Bronchial epithelial cell (primary cell): ENCODE measurements at regions not wholly inside any gene's neighbourhood (a gene's known extent, or its start where the extent isn't known, plus 50 kb on each side); places are given as distances from the start of the nearest gene placed in this dataset.

Experiments used
- DNase-seq: peaks from one replicate; pipeline ENCODE4 v3.0.0-alpha.2; 2010; ENCODE audit warnings: low read depth
- FAIRE-seq: peaks from 2 replicates; lab custom pipeline; 2011; peaks lifted over from hg19 to GRCh38; lab: Jason Lieb, UNC
- H3K27me3 ChIP-seq: 2 replicates; pipeline ENCODE4 v1.5.1; 2011; ENCODE audit warnings: low read length; ENCODE audit not compliant: control insufficient read depth, insufficient read depth
- H3K36me3 ChIP-seq: 2 replicates; pipeline ENCODE4 v1.5.1; 2011; ENCODE audit warnings: low read length; ENCODE audit not compliant: control insufficient read depth, insufficient read depth
- H3K4me3 ChIP-seq: 2 replicates; pipeline ENCODE4 v1.5.1; 2011; ENCODE audit warnings: mild to moderate bottlenecking, low read depth, low read length, control low read depth
- TF ChIP-seq, protein P1 (sequence below): IDR thresholded peaks from 2 replicates; pipeline ENCODE4 v1.5.1; 2011; ENCODE audit warnings: mild to moderate bottlenecking, moderate library complexity, low read length, control low read depth, inconsistent platforms; ENCODE audit not compliant: insufficient read depth, severe bottlenecking

GRCh38 chr3:150063237-150063636 is 92.5 kb upstream of the PFN2 start:
- Histone ChIP-seq H3K36me3 (no peaks in the 10 kb centered on the region), H3K4me3 (no peak overlapping the region), H3K27me3 (no peaks in the 10 kb centered on the region)
- FAIRE-seq, result no peak
- no peak for DNase-seq
- TF ChIP-seq, protein P1, sequence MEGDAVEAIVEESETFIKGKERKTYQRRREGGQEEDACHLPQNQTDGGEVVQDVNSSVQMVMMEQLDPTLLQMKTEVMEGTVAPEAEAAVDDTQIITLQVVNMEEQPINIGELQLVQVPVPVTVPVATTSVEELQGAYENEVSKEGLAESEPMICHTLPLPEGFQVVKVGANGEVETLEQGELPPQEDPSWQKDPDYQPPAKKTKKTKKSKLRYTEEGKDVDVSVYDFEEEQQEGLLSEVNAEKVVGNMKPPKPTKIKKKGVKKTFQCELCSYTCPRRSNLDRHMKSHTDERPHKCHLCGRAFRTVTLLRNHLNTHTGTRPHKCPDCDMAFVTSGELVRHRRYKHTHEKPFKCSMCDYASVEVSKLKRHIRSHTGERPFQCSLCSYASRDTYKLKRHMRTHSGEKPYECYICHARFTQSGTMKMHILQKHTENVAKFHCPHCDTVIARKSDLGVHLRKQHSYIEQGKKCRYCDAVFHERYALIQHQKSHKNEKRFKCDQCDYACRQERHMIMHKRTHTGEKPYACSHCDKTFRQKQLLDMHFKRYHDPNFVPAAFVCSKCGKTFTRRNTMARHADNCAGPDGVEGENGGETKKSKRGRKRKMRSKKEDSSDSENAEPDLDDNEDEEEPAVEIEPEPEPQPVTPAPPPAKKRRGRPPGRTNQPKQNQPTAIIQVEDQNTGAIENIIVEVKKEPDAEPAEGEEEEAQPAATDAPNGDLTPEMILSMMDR, result no peak

- Histone ChIP-seq H3K27me3 (no peaks in the 10 kb centered on the region), H3K36me3 (no peaks in the 10 kb centered on the region), H3K4me3 (no peak overlapping the region)
- TF ChIP-seq, protein P1, result no peak
- DNase-seq, result peak; percentile 43
- no peak for FAIRE-seq
Observed at GRCh38 chr3:150062492-150062891, 91.8 kb upstream of the PFN2 start.

- TF ChIP-seq, protein P1, result no peak
- DNase-seq (no peak), FAIRE-seq (no peak)
- Histone ChIP-seq H3K36me3 (no peaks in the 10 kb centered on the region), H3K4me3 (no peak overlapping the region), H3K27me3 (no peaks in the 10 kb centered on the region)
Observed at GRCh38 chr3:150061288-150062024, 90.8 kb upstream of the PFN2 start.

- DNase-seq (peak; percentile 38), FAIRE-seq (no peak)
- Histone ChIP-seq H3K36me3 (no peaks in the 10 kb centered on the region), H3K27me3 (no peaks in the 10 kb centered on the region), H3K4me3 (no peak overlapping the region)
- TF ChIP-seq, protein P1, result no peak
Observed at GRCh38 chr3:150059729-150060128, 89.0 kb upstream of the PFN2 start.

GRCh38 chr3:150059241-150059640 is 88.5 kb upstream of the PFN2 start:
- no peak for FAIRE-seq
- Histone ChIP-seq H3K27me3 (no peaks in the 10 kb centered on the region), H3K36me3 (no peaks in the 10 kb centered on the region), H3K4me3 (no peak overlapping the region)
- TF ChIP-seq, protein P1, result no peak
- DNase-seq, result peak; percentile 58

DNA sequence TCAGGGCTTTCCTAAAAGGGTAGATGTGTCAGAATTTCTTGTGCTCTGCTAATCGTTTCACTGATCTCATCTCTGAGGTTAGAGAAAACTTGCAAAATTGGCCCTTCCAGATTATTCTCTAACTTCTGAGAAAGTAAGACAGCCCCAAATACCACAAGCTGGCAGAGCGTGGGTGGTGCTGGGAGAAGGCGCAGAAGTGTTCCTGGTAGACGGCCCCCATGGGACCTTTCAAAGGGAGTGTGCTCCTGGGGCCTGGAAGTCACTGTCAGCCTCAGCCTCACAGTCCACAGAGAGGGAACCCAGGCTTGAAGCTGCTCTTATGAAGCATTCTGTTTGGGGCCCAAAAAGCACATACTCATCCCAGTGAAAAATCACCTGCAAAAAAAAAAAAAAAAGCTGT is 86.5 kb upstream of the PFN2 start:
- H3K27me3 ChIP-seq, result no peaks in the 10 kb centered on the region

More for the DNA sequence above, 86.5 kb upstream of the PFN2 start:
- TF ChIP-seq, protein P1, result no peak
- DNase-seq (no peak), FAIRE-seq (no peak)
- Histone ChIP-seq H3K36me3 (no peaks in the 10 kb centered on the region), H3K4me3 (no peak overlapping the region)
